22Rv1 (cell line): ENCODE measurements at regions not wholly inside any gene's neighbourhood (a gene's known extent, or its start where the extent isn't known, plus 50 kb on each side); places are given as distances from the start of the nearest gene placed in this dataset.

ENCODE experiments used
- H3K27ac ChIP-seq: fragments of 450-650 bp; 2 replicates; pipeline ENCODE4 v1.5.1; 2017
- ZFX ChIP-seq: fragments of 450-650 bp; IDR thresholded peaks from 2 replicates; pipeline ENCODE4 v1.6.1; 2017; ENCODE audit warnings: antibody characterized with exemption, borderline replicate concordance
- TF ChIP-seq, protein P1 (sequence below): fragments of 450-650 bp; IDR thresholded peaks from 2 replicates; pipeline ENCODE4 v1.5.1; 2017; ENCODE audit warnings: mild to moderate bottlenecking

DNA sequence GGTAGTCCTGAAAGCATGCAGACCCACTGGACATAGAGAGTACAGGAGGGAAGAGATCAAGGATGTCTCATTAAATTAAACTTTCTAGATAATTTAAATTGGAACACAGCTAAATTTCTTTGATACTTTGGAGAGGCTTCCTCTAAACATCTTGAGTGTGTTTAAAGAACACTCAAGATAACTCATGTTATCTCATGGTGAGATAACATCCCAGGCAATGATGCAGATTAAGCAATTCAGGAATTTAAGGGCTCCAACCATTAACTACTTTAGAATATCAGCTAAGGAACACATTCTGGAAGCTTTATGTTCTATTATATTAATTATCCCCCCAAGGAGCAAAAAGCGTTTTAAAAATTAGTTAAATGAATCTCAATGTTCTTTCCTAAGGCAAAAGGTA lies 289.2 kb upstream of the RUNX1 start:
- TF ChIP-seq, protein P1, sequence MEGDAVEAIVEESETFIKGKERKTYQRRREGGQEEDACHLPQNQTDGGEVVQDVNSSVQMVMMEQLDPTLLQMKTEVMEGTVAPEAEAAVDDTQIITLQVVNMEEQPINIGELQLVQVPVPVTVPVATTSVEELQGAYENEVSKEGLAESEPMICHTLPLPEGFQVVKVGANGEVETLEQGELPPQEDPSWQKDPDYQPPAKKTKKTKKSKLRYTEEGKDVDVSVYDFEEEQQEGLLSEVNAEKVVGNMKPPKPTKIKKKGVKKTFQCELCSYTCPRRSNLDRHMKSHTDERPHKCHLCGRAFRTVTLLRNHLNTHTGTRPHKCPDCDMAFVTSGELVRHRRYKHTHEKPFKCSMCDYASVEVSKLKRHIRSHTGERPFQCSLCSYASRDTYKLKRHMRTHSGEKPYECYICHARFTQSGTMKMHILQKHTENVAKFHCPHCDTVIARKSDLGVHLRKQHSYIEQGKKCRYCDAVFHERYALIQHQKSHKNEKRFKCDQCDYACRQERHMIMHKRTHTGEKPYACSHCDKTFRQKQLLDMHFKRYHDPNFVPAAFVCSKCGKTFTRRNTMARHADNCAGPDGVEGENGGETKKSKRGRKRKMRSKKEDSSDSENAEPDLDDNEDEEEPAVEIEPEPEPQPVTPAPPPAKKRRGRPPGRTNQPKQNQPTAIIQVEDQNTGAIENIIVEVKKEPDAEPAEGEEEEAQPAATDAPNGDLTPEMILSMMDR, result no peak
- TF ChIP-seq ZFX, result no peak
- no peak overlapping the region for H3K27ac ChIP-seq

DNA sequence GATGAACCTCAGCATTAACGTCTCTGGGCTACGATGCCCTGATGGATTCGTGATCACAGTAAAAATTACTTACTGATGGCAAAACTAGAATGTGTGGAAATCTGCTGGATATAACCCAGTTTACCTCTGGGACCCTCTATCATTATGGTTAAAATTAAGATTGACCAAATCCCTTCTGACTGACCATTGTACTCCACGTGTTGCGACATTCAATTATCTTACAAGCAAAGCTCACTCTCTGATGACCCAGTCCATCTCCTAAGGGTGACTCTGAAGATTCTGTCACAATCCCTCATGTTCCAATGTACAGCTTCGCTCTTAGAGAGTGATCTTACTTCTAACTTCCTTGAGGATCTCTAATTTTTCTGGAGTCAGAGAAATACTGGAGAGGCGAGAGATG lies 288.5 kb upstream of the RUNX1 start:
- TF ChIP-seq ZFX, result no peak
- H3K27ac ChIP-seq, result no peak overlapping the region

DNA sequence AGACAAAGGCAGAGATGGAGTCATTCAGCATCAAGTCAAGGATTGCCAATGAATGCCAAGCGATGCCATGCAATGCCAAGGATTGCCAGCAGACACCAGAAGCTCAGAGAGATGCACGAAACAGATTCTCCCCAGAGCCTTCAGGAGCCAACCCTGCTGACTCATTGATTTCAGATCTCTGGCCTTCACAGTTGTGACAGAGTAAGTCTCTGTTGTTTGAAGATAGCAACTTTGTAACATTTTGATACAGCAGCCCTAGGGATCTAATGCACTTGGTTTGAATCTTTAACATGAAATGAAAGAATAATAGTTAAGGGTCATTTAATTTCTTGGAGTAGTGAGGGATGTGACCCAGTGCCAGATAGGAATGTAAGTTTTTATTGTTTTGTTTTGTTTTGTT lies 287.4 kb upstream of the RUNX1 start:
- TF ChIP-seq ZFX, result no peak
- TF ChIP-seq, protein P1, result no peak
- no peak overlapping the region for H3K27ac ChIP-seq

DNA sequence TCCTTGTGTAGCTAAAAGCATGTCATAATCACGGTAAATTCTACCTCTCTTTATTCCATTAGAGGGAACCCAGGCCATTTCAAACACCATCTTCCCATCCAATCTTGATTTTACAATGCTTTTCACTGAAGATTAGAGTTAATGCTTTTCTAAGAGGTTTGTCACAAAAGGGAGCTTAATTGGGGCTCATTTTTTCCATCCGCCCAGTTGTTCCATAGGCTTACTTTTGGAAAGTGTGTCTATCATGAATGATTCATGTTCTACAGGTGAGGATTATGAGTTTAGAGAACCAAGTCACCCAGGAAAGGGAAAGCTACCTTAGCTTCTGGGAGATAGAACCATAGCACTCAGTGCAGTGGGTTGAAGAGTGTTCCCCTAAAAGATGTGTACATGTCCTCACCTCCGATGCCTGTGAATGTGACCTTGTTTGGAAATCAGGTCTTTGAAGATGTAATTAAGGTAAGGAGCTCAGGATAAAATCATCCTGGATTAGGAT lies 286.9 kb upstream of the RUNX1 start:
- no peak overlapping the region for H3K27ac ChIP-seq
- no peak for TF ChIP-seq ZFX
- TF ChIP-seq, protein P1, result no peak

DNA sequence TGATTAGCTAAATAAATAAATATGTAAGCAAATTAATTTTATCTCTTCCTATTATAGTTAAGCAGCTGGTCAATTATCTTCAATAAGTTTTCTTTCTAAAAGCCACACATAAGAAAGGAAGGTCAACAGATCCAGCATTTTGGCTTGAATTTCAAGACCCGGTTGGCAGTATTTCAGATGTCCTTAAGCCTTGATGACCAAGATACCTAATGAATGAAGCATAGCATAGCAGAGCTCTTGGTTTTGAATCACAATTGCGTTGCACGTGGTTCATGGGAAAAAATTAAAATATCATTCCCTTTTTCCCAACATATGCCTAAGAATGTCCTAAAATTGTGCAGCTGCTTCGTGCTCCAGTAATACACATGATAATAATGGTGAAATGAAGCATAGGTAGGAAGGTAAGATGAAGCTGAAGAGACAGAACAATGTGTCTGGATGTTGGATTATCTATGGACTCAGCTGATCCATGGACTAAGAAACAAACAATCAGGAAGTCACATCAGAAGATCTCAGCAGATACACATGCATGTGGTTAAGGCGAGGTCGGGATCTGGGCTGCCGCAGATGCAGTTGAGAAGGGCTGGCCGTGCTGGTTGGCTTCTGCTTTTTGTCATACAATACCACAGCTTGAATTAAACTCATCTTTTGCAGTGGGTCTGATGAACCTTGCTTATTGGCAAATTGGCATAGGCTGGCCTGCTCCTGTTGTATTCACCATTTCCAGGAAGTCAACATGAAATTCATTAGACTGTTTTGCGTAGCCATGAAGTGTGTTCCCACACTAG lies 284.9 kb upstream of the RUNX1 start:
- no peak for TF ChIP-seq ZFX
- TF ChIP-seq, protein P1, result no peak
- no peak overlapping the region for H3K27ac ChIP-seq

DNA sequence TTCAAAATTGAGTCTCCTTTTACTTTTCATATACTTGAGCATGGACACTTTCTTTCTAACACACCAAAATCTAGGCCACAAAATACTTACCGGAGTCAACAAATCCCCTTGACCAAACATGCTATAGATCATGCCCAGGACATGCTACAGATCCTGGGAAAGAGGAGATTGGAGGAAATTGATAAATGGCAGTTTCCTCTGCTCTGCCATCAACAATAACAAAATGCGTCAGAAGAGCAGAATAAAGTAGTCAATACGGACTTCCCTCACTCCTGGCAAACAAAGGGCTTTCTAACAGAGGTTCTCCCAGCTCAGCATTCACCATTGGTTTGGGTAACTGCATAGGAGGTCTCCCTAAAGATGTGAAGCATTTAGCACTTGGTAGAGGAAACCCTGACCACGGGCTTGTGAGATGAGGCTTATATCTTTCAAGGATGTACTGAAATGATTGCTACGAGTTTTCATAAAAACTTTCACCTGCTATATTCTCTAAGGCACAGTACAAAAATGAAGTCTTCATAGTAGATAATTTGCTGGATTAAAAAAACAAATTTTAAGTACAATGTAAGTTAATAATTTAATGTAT lies 283.8 kb upstream of the RUNX1 start:
- H3K27ac ChIP-seq, result no peak overlapping the region
- TF ChIP-seq, protein P1, result no peak
- no peak for TF ChIP-seq ZFX

DNA sequence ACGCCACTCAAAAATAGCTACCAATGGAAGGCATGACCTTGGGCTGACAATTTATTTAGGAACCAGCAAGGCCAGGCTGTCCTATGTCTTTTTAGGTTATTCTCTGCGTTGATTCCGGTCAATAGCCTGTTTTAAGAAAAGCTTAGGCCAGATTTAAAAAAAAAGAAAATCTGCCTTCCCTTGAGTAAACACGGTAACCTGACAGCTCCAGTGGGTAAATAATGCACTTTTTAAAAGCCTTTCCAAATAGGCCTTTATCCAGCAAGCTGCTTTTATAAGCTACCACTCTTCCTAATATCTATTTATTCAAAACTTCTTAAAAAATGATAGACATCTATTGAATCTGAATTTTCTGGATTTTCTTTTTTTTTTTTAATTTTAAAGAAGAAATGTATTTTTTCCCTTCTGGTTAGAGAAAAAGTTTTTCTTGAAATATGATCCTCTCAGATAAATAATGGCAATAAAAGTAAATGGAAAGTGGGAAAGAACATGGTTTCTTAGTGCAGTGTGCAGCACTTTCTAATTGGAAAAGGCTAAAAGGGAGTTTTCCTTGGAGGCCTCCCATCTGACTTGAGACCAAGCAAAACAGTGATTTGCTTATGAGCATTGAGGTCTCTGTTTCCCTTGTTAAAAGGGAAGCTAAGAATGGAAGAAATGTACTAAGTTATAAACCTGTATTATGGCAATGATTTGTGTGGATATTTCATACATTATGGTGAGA lies 281.0 kb upstream of the RUNX1 start:
- TF ChIP-seq, protein P1, result no peak
- no peak for TF ChIP-seq ZFX
- no peak overlapping the region for H3K27ac ChIP-seq
